ENCODE measurements at regions not wholly inside any gene's neighbourhood (a gene's known extent, or its start where the extent isn't known, plus 50 kb on each side); places are given as distances from the start of the nearest gene placed in this dataset.
A peak's percentile ranks its signal among the peaks of the same experiment; 100 is the strongest.
"Not testable (repeated sequence)": the region's sequence is repeated elsewhere in the genome, so short reads cannot be mapped to it uniquely, and the experiment has no call there.

DNA sequence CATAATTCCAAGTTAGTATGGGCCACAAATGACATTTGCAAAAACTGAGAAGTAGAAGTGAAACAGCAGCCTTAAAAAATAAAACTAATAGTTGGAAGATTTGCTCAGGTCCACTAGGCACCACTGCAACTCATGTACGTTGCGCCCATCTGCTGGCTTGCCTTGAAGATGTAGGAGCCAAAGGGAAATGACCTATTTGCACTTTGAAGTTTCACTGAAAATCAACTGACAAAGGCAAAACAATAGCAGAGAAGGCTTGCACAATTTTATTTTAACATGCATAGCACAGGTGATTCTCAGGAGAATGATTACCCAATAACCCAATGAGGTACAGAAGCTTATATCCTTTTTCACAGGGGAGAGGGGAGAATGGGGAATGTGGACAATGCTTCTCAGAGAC lies 170.1 kb upstream of the USP25 start:
- no peak for DNase-seq

DNA sequence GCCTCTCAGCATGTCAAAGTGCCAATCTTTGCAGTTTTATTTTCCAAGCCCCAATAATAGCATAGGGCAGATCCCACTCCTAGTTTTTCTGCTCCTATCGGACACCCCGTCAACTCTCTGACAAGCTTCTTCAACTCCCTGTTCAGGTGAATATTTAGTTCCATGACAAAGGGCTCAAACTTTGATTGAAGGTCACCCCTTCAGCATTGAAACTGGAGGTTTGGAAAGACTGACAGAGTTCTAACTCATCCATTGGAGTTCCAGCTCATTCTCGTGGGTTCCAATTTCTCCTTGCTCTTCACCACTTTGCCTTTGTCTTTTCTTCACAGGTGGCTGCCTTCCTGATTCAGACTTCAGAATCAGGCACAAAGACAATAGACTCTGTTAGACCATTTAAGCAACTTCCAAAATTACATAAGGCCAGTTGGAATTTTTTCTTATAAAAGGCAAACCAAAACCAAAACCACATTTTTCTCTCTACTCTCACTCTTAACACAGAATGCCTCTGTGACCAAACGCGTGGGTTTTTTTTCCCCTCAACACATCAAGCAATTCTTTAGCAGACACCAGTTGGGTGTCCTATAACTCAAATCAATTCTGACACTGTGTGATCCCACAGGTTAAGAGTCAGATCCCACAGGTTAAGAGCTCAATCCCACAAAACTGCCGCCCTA lies 169.3 kb upstream of the USP25 start:
- DNase-seq: no peak

DNA sequence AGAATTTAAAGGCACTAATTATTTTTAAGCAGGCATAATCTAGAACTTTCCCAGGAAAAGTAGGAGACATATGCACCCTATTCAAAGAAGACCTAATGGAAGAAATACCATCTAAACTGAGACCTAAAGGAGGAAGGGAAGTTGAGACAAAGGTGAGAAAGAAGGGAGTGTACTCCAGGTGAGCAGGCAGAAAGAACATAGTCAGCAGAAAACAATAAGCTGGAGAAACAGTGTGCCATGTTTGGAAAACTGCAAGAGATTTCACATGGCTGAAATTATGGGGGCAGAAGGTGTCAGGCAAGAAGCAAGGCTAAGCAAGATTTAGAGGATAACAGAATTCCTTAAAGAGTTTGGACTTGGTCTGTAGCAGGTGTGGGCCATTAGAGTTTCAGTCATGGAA lies 167.0 kb upstream of the USP25 start:
- DNase-seq: no peak

DNA sequence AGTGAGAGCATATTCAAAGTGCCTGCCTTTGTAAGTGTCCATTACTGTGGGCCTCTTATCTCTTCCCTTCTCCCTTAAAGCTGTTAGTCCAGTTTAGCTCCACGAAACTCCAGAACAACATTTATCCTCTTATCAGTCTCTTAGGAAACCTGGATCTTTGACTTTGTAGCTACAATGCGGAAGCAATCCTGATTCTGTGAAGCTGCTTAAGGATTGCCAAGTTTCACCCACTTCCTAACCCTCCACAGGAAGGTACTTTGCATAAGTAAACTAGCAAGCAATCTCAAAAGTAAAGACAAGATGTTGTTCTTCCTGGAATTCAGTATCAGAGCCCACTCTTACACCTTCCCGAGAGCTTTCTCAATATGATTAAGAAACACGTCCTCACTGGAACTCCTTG lies 164.9 kb upstream of the USP25 start:
- DNase-seq: no peak

DNA sequence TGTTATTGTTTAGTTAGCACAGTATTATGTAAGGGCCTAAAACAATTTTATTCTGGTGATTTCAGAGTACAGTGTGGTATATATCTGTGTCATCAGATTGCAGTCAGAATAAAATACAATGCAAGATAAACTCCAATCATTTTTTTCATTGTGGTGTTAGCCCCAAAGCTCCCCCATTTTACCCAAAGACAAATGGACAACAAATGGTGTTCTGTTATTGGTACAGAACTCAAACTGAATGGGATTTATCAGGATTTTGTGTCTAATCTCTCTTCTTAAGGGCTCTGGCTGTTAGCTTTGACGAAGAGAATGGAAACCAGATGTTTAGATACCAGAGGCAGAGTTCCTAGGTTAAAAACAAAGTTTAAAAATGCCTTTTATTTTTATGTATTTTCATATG lies 163.1 kb upstream of the USP25 start:
- DNase-seq: no peak

DNA sequence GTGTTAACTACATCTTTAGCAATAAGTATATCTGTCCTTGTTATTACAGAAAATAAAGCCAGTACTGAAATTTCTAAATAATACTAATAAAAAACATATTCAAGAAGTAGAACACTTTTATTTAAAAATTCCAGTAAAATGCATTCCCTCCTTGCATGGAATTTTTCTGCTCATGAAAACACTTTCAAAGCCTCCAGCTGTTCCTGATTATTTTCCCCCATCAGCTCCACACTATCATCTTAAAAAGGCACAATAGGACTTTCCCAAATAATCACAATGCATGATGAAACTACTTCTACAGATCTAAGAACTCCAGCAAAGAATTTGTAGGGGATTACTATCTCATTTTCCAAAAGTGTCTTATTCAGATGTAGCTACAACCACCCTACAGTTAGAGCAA lies 162.6 kb upstream of the USP25 start:
- no peak for DNase-seq

DNA sequence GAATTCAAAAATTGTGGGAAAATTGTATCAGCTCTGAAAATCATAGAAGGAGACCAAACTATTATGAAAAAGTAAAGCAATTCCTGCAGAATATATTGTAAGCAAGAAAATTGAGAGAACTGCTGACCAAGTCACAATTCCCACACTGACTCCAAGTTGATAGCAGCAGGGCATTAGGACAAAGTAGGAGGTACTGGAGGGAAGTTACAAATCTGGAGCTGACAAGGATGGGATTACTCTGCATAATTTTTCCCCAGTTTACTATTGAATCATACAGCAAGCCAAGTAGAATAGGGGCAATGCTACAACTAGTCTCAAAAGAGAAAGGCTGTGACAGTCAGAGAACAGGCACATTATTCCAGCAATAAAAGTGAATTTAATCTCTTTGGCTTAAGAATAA lies 161.3 kb upstream of the USP25 start:
- DNase-seq: no peak

- DNase-seq: no peak
Measured at GRCh38 chr21:15586752-15587427, 142.9 kb upstream of the USP25 start.

DNA sequence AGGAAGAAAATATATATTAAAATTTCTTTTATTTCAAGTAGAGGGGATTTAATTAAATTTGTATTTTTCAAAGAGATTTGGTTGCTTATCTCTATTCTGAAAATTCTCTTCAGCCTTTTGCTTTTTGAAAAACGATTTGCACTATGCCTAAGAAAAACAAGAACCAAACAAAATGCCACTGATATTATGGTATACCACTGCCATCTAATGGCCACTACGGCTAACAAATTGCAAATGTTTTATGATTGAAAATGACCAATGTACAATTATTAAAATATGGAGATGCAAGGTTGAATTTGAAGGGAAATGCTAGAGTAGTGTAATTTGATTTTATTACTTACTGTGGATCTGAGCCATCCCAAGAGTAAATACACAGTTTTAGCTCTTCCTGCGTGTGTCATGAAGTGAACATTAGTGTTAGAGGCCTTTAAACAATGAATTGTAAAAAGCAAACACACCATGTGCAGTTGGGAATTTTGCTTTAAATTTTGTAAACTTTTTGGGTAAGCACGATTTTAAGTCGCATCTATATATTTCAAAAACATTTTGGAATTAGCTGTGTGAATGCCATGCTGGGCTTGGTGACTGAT lies 137.4 kb upstream of the USP25 start:
- peak; percentile 60 for DNase-seq

DNA sequence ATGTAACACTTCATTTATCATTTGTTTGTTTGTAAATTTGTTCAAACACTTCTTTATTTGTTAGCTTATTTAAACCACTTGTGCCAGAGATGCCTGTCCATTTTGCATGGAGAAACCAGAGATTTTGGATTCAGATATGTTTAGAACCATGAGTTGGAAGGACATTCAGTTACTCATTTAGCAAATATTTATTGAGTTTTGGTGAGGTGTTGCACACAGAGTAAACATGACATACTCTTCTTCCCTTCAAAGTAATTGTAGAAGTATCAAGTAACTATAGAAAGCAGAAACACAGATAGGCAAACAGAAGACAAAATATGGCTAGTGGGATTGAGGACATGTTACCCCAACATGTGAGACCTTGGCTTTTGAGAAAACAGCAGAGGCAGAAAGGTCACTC lies 136.8 kb upstream of the USP25 start:
- no peak for DNase-seq

DNA sequence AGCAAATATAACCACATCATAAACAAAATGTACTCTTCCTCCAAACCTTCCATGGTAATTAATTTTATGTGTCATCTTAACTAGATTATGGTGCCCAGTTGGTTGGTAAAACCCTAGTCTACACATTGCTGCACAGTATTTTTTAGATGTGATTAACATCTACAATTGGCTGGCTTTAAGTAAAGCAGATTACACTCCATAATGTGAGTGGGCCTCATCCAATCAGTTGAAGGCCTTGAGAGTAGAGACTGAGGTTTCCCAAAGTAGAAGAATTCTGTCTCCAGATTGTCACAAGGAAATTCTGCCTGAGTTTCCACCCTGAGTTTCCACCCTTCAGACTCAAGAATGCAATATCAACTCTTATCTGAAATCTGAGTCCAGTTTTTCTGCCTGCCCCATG lies 128.4 kb upstream of the USP25 start:
- DNase-seq: no peak

DNA sequence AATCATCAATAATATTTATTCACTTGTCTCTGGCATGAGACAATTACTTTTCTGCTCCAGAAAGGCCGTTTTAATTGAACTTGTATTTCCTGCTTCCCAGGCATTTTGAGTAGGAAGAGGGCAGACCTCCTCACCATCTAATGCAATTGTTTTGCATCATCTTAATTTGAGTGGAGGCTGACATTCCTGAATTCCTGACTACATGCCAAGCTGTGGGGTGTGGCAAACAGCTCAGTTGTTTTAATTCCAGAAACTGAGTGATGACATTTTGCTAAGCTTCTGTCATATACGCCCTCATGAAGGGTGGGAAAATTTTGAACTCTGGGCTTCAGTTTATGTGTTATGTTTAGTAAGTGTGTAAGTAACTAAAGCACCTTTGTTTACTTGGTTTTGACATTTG lies 125.4 kb upstream of the USP25 start:
- DNase-seq: no peak

GRCh38 chr21:15614766-15615165 lies 115.0 kb upstream of the USP25 start:
- DNase-seq: no peak

GRCh38 chr21:15616864-15617574 lies 112.8 kb upstream of the USP25 start:
- DNase-seq: no peak

DNA sequence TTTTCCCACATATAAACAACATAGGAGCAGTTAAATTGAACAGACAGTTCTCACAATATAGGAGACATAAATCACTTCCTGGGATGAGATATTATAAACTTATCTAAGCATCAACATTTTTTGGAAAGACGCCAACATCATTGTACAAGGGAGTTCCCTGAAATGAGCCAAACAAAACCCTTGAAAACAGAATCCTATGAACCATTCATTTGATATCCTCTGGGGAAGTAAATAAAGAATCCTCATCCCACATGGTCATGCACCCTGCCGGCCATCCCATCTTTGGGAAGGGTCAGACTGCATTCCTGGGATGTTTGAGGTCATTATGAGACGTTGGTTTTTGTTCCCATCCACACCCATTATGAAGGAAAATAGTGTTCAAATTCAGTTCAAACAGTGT lies 111.8 kb upstream of the USP25 start:
- no peak for DNase-seq

DNA sequence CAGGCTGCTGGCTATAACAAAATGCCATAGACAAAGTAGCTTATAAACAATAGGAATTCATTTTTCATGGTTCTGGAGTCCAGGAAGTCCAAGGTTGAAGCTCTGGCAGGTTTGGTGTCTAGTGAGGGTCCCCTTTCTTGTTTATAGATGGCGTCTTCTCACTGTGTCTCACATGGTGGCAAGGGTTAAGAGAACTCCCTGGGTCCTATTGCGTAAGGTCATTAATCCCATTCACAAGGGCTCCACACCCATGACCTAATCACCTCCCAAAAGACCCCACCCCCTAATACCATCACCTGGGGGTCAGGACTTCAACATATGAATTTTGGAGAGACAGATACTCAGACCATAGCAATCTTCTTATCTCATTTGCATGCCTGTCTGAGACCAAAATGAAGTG lies 108.9 kb upstream of the USP25 start:
- DNase-seq: no peak

GRCh38 chr21:15624646-15625045 lies 105.1 kb upstream of the USP25 start:
- no peak for DNase-seq

DNA sequence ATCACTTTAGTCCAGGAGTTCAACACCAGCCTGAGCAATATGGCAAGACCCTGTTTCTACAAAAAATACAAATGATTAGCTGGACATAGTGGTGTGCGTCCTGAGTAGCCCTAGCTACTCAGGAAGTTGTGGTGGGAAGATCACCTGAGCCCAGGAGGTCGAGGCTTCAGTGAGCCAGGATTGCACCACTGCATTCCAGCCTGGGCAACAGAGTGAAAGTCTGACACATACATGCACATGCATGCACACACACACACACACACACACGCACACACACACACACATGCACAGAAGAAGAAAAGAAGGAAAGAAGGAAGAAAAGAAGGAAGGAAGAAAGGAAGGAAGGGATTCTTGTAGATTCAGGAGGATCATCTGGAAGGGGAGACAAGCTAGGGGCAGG lies 104.4 kb upstream of the USP25 start:
- no peak for DNase-seq

GRCh38 chr21:15626031-15626430 lies 103.8 kb upstream of the USP25 start:
- DNase-seq: no peak

- DNase-seq: no peak
Measured at GRCh38 chr21:15627011-15627410, 102.8 kb upstream of the USP25 start.

DNA sequence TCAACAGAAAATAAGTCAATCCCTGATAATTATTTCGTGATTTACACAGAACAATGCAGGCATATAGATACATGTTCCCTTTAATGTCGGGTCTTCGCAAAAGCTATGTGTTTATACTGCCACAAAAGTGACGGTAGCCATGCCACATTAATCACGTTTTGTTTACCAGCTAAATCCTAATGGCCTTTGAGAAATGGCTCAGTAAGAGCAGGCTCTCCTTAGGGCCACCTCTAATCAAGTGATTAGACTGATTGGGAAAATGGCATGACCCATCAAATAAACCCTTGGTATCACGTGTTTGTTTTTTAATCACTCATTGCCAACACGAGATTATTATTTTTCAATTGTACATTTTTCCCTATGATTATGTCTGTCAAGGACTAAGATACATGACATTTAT lies 102.0 kb upstream of the USP25 start:
- DNase-seq: no peak

GRCh38 chr21:15631342-15631741 lies 98.4 kb upstream of the USP25 start:
- DNase-seq: no peak

- DNase-seq: not testable (repeated sequence)
Measured at GRCh38 chr21:15634541-15634940, 95.2 kb upstream of the USP25 start.
